ENCODE measurements at regions not wholly inside any gene's neighbourhood (a gene's known extent, or its start where the extent isn't known, plus 50 kb on each side); places are given as distances from the start of the nearest gene placed in this dataset.

- DNase-seq (no peak), ATAC-seq (ENCODE audit: low read depth) (no peak)
- ChIA-PET POLR2A (no interaction called here), CTCF (interaction anchor here (1.3 kb wide), 1 partner anchor 9 kb away, joined by 4 read pairs; no protein-coding TSS in a partner anchor)
- Histone ChIP-seq H3K27ac (ENCODE audit: low read length in 2 of 2) (no peak overlapping the region), H4K20me1 (ENCODE audit: control insufficient read depth, insufficient read depth, low read length, poor library complexity, severe bottlenecking) (no peaks in the 10 kb centered on the region), H3K4me2 (replicated peaks; ENCODE audit: low read depth, low read length, poor library complexity, severe bottlenecking) (no peak overlapping the region), H3K79me2 (ENCODE audit: control insufficient read depth, insufficient read depth, low read length) (no peaks in the 10 kb centered on the region), H3K4me3 (ENCODE audit: control extremely low read depth in 1 of 5, extremely low read depth in 1 of 5, insufficient read depth in 1 of 5, low read depth in 2 of 5, low read length in 4 of 5) (no peak overlapping the region), H3K9me3 (ENCODE audit: control extremely low read depth in 1 of 3, control insufficient read depth in 2 of 3, insufficient read depth in 1 of 3, low read length in 2 of 3) (peaks cover 0 to 9% (median 0%) of the 10 kb centered on the region in 3 donors), H3K36me3 (replicated peaks in 1 of 2; ENCODE audit: control extremely low read depth in 1 of 2, control insufficient read depth in 1 of 2, extremely low read depth in 1 of 2, insufficient read depth in 2 of 2, low read length in 1 of 2) (no peaks in the 10 kb centered on the region), H2AFZ (ENCODE audit: insufficient read depth, low read depth, low read length, poor library complexity, severe bottlenecking) (no peak overlapping the region), H3K4me1 (ENCODE audit: control insufficient read depth in 2 of 2, insufficient read depth in 2 of 2, low read length in 2 of 2) (peaks cover 9 to 10% of the 10 kb centered on the region in 2 donors), H3K27me3 (replicated peaks in 1 of 4; ENCODE audit: control extremely low read depth in 1 of 4, control insufficient read depth in 3 of 4, insufficient read depth in 4 of 4, low read length in 3 of 4) (no peaks in the 10 kb centered on the region), H3K9ac (ENCODE audit: low read length) (no peak overlapping the region)
- Mint-ChIP-seq H3K4me3 (no peak overlapping the region), H3K27me3 (no peaks in the 10 kb centered on the region), H3K27ac (no peak overlapping the region), H3K4me1 (peaks cover 6% of the 10 kb centered on the region), H3K9me3 (ENCODE audit: insufficient read depth) (peaks cover 3% of the 10 kb centered on the region)
- 87% methylated on average over 2 of the region's 2 CpGs for whole genome bisulfite sequencing (ENCODE audit: insufficient coverage)
- TF ChIP-seq CTCF (IDR thresholded peaks at IDR 0.05), result no peak
- no peak for TF ChIP-seq EZH2 (IDR thresholded peaks at IDR 0.05; ENCODE audit: borderline replicate concordance, insufficient read depth, low read depth, low read length, poor library complexity, severe bottlenecking)
- intact Hi-C loops (cut with micrococcal nuclease), result no loop called here
These were observed 188.7 kb upstream of the MBL2 start for GRCh38 chr10:52961323-52961722.

- no peak for DNase-seq
- POLR2A ChIA-PET, result no interaction called here
- no peaks in the 10 kb centered on the region for H3K9me3 ChIP-seq (ENCODE audit: control extremely low read depth in 1 of 3, control insufficient read depth in 2 of 3, insufficient read depth in 1 of 3, low read length in 2 of 3)
- H3K79me2 ChIP-seq (ENCODE audit: control insufficient read depth, insufficient read depth, low read length), result no peaks in the 10 kb centered on the region
- no CpG with 5 or more reads among the region's 2 CpGs for WGBS (ENCODE audit: insufficient coverage)
- H3K27me3 ChIP-seq (replicated peaks in 1 of 4; ENCODE audit: control extremely low read depth in 1 of 4, control insufficient read depth in 3 of 4, insufficient read depth in 4 of 4, low read length in 3 of 4), result no peaks in the 10 kb centered on the region
- H3K27me3 Mint-ChIP-seq, result no peaks in the 10 kb centered on the region
- no peaks in the 10 kb centered on the region for H3K36me3 ChIP-seq (replicated peaks in 1 of 2; ENCODE audit: control extremely low read depth in 1 of 2, control insufficient read depth in 1 of 2, extremely low read depth in 1 of 2, insufficient read depth in 2 of 2, low read length in 1 of 2)
- no peak overlapping the region for H3K4me3 Mint-ChIP-seq
- TF ChIP-seq EZH2 (IDR thresholded peaks at IDR 0.05; ENCODE audit: borderline replicate concordance, insufficient read depth, low read depth, low read length, poor library complexity, severe bottlenecking) (no peak), CTCF (IDR thresholded peaks at IDR 0.05) (no peak)
- H4K20me1 ChIP-seq (ENCODE audit: control insufficient read depth, insufficient read depth, low read length, poor library complexity, severe bottlenecking), result no peaks in the 10 kb centered on the region
- no peaks in the 10 kb centered on the region for H3K4me1 ChIP-seq (ENCODE audit: control insufficient read depth in 2 of 2, insufficient read depth in 2 of 2, low read length in 2 of 2)
- H3K4me2 ChIP-seq (replicated peaks; ENCODE audit: low read depth, low read length, poor library complexity, severe bottlenecking), result no peak overlapping the region
- no peak for ATAC-seq (ENCODE audit: low read depth)
- no peak overlapping the region for H3K9ac ChIP-seq (ENCODE audit: low read length)
- H3K4me1 Mint-ChIP-seq, result no peaks in the 10 kb centered on the region
- CTCF ChIA-PET, result no interaction called here
- no peak overlapping the region for H3K27ac Mint-ChIP-seq
- no peak overlapping the region for H2AFZ ChIP-seq (ENCODE audit: insufficient read depth, low read depth, low read length, poor library complexity, severe bottlenecking)
- intact Hi-C loops (cut with micrococcal nuclease), result no loop called here
- H3K27ac ChIP-seq (ENCODE audit: low read length in 2 of 2), result no peak overlapping the region
- H3K4me3 ChIP-seq (ENCODE audit: control extremely low read depth in 1 of 5, extremely low read depth in 1 of 5, insufficient read depth in 1 of 5, low read depth in 2 of 5, low read length in 4 of 5), result no peak overlapping the region
- no peaks in the 10 kb centered on the region for H3K9me3 Mint-ChIP-seq (ENCODE audit: insufficient read depth)
These were observed 187.2 kb upstream of the MBL2 start for GRCh38 chr10:52959810-52960209.

All from B cell (primary cell).